ENCODE measurements at regions not wholly inside any gene's neighbourhood (a gene's known extent, or its start where the extent isn't known, plus 50 kb on each side); places are given as distances from the start of the nearest gene placed in this dataset.

GRCh38 chr17:36880268-36880905 lies 56.9 kb upstream of the LHX1 start:
- no peaks in the 10 kb centered on the region for H3K36me3 Mint-ChIP-seq
- H3K27me3 Mint-ChIP-seq = peaks cover 17% of the 10 kb centered on the region
- no peak overlapping the region for H3K4me3 Mint-ChIP-seq
- peaks cover 1% of the 10 kb centered on the region for H3K4me1 Mint-ChIP-seq
- ATAC-seq (ENCODE audit: low read depth) (no peak), DNase-seq (ENCODE audit: low spot score in 2 of 2) (no peak)
- H3K27ac Mint-ChIP-seq = no peak overlapping the region
- H3K9me3 Mint-ChIP-seq = peaks cover 1% of the 10 kb centered on the region

- DNase-seq (ENCODE audit: low spot score in 2 of 2) (no peak), ATAC-seq (ENCODE audit: low read depth) (no peak)
- no peaks in the 10 kb centered on the region for H3K4me1 Mint-ChIP-seq
- no peak overlapping the region for H3K4me3 Mint-ChIP-seq
- no peaks in the 10 kb centered on the region for H3K36me3 Mint-ChIP-seq
- H3K27me3 Mint-ChIP-seq = peaks cover 18% of the 10 kb centered on the region
- no peak overlapping the region for H3K27ac Mint-ChIP-seq
- peaks cover 1% of the 10 kb centered on the region for H3K9me3 Mint-ChIP-seq
These were observed 56.0 kb upstream of the LHX1 start for GRCh38 chr17:36881323-36881722.

- Mint-ChIP-seq H3K36me3 (no peaks in the 10 kb centered on the region), H3K27ac (no peak overlapping the region), H3K4me3 (no peak overlapping the region), H3K9me3 (peaks cover 1% of the 10 kb centered on the region), H3K4me1 (no peaks in the 10 kb centered on the region), H3K27me3 (peaks cover 18% of the 10 kb centered on the region)
- no peak for ATAC-seq (ENCODE audit: low read depth)
- DNase-seq (ENCODE audit: low spot score in 2 of 2) = no peak
These were observed 52.7 kb upstream of the LHX1 start for GRCh38 chr17:36884495-36885152.

GRCh38 chr17:36885153-36885735 lies 52.0 kb upstream of the LHX1 start:
- H3K9me3 Mint-ChIP-seq = peaks cover 1% of the 10 kb centered on the region
- H3K27ac Mint-ChIP-seq = no peak overlapping the region
- H3K36me3 Mint-ChIP-seq = no peaks in the 10 kb centered on the region
- no peak for ATAC-seq (ENCODE audit: low read depth)
- H3K4me3 Mint-ChIP-seq = no peak overlapping the region
- H3K27me3 Mint-ChIP-seq = peaks cover 20% of the 10 kb centered on the region
- DNase-seq (ENCODE audit: low spot score in 2 of 2) = no peak
- H3K4me1 Mint-ChIP-seq = no peaks in the 10 kb centered on the region

- Mint-ChIP-seq H3K4me1 (no peaks in the 10 kb centered on the region), H3K9me3 (peaks cover 1% of the 10 kb centered on the region), H3K27ac (no peak overlapping the region), H3K36me3 (no peaks in the 10 kb centered on the region), H3K4me3 (no peak overlapping the region), H3K27me3 (peaks cover 18% of the 10 kb centered on the region)
- DNase-seq (ENCODE audit: low spot score in 2 of 2) (no peak), ATAC-seq (ENCODE audit: low read depth) (no peak)
These were observed 51.4 kb upstream of the LHX1 start for GRCh38 chr17:36885771-36886377.

All from memory B cell (primary cell).